SKM-1 (cell line): ENCODE measurements at regions not wholly inside any gene's neighbourhood (a gene's known extent, or its start where the extent isn't known, plus 50 kb on each side); places are given as distances from the start of the nearest gene placed in this dataset.
"Not testable (repeated sequence)": the region's sequence is repeated elsewhere in the genome, so short reads cannot be mapped to it uniquely, and the experiment has no call there.

Experiments
- DNase-seq: peaks from one replicate; lab custom pipeline; 2025; ENCODE audit not compliant: unreplicated experiment; lab: John Stamatoyannopoulos, UW

DNA sequence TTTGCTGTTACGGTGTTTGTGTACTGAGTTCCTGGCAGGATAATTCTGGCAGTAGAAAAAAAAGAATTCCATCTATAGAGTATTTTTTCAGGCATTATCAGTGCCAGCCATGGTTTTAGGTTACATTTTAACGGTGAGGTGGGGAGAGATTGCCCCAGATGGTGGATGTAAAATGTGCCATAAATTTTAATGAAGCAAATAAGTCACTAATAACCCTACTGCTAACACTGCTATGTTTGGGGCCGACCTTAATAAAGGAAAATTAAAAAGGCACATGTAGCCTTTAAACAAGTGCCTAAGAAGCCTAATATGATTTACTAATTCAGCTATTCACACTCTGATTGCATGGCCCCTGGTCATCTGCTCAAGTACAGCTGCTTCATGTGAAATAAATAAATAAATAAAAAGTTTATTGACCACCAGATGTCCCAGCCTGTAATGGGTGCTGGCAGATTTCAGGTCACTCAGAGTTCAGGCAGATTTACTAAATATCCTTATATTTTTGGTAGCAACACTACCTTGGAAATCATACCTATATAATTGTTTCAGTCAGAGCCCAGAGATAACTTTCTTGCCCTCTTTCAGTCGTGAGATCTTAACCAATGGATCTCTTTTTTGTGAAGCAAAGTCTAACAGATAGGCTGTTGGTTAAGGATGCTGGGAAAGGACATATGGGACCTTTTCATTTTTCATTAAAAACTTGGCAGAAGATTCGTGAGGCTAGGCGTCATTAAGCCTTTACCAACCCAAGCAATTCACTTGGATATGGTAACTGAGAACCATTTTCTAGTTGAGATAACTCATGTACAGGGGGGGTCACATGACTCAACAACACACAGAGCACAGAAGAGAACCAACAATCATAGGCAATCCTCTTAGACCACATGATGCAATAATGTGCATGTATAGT, 495.0 kb upstream of the NRSN1 start:
- no peak for DNase-seq

DNA sequence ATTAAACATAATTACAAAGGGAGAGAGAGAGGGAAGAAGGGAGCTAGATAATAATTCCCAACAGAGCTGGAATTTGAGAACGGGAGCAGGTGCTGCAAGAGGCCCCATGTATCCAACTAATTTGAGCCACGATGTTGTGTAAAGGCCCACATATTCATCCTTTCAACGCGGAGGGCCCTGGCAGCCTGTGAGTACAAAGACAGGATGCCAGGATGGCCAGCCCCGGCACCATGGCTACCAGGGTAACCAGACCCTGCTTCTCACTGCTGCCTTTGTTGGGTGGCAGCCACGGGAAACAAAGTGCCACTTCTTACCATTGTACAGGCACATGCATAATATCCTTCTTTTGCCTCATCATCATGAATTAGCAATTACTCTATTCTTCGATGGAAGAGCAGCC, 492.0 kb upstream of the NRSN1 start:
- DNase-seq: no peak

DNA sequence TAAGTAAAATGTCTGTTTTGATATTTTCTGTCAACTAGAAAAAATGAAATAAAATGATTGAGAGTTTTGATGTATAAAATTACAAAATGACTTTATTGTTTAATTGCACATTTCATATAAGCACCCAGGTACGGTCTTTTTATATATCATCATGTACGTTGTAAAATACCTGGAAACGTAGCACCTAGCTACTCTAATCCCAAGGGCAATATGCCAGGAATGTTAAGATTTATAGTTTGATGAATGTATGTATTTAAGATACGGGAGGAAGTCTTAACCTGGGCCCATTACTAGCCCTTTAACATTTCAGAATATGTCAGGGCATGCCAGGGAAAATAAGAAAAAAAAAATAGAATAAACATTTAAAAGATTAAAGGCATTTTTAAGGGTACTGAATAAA, 490.9 kb upstream of the NRSN1 start:
- no peak for DNase-seq

DNA sequence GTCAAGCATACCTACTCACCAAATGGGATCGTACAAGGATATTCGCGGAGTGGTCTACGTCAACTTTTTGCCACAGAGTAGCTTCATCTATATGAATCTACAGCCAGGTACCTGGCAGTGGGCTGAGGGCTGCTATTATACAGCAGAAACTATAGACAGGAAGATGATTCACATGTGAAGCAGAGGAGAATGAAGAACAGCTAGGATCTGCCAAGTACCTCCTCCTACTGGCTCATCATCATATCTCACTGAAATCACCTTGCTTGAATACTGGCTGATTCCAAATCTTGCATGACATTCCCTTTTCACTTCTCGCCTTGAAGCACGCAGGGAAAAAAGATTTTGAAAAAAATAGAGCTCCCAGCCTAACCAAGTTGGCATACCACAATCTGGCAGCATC, 488.7 kb upstream of the NRSN1 start:
- no peak for DNase-seq

DNA sequence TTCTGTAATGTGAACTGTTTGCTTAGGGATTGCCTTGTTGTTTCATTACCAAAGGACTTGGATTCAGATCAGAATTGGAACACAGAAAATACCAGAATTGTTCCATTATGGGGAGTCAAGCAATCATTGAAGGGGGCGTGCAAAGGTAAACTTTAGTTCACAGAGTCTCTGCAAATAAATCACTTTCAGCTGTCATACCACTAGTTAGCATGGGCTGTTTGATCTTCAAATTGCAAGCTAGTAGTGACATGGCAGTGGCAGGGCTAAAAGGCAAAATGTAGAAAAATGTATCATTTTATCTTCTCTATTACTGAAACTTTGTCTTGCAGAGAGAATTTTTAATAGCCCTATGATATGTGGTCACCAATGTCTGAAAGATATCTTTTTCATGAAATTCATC, 483.2 kb upstream of the NRSN1 start:
- DNase-seq: no peak

DNA sequence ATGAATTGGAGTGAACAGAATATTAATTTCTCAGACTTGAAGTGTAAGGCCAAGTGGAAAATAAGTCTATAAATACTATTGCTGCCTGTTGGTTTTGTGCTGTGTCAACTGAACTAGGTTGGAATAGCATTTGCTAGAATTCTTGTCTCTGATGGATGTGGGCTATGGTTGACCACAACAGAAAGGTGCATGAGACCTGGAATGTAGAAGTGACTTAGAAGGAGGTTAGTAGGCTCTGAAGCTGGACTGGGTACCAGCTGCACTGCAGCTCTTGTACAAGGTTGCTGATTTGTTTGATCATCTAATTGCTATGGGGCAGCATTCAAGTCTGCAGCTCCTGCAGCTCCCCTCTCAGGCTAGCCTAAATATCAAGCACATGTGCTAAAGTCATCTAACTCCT, 479.0 kb upstream of the NRSN1 start:
- no peak for DNase-seq

DNA sequence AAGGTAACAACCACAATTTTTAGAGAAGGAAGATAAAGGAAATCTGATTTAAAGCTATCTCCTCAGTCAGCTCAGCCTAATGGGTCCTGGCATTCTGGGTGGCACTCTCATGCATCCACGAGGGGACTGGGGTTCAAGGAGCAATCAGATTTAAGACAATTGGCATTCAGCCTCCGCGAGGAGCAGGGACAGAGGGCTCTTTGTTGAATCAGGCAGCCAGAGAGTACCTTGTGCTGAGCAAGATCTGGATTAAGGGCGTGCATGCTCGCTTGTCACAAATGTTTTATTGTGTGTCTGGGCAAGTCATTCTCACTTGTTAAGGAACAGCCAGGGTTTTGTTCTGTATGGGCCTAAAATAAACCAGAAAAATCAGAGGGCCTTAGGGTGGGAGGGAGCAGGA, 475.3 kb upstream of the NRSN1 start:
- DNase-seq: no peak

DNA sequence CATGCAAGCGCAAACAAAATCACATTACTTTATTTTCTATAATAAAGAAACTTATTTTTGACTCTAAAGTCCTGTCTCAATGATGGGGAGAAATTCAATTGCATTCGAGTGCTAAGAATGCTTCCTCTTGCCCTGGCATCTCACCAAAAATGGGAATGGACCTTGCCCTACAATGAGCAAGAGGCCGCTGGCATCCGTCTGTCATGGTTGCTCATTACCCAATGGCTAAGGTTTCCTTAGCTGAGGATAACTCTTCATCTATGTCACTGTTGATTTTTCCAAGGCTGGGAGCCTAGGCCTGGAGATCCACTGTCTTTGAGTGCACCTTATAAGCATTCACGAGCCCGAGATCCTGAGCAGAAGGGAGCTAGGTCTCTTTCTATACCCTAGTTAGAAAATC, 471.3 kb upstream of the NRSN1 start:
- DNase-seq: no peak

DNA sequence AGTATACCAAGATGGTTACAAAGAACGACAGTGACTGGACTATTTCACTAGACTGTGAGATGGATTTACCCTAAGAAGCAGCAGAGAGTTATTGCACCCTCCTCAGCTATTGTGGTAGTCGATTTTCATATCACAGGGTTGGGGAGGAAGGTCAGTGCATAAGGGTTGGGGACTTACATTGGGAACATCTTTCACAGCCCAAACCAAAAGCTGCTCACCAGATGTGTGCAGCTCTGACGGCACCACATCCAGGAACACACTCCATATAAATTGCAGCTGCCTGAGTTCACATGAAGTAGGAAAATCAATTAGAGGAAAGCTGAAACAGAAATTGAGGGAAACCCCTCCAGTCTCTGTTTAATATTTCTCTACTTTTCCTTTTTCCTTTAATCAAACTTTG, 470.5 kb upstream of the NRSN1 start:
- no peak for DNase-seq

DNA sequence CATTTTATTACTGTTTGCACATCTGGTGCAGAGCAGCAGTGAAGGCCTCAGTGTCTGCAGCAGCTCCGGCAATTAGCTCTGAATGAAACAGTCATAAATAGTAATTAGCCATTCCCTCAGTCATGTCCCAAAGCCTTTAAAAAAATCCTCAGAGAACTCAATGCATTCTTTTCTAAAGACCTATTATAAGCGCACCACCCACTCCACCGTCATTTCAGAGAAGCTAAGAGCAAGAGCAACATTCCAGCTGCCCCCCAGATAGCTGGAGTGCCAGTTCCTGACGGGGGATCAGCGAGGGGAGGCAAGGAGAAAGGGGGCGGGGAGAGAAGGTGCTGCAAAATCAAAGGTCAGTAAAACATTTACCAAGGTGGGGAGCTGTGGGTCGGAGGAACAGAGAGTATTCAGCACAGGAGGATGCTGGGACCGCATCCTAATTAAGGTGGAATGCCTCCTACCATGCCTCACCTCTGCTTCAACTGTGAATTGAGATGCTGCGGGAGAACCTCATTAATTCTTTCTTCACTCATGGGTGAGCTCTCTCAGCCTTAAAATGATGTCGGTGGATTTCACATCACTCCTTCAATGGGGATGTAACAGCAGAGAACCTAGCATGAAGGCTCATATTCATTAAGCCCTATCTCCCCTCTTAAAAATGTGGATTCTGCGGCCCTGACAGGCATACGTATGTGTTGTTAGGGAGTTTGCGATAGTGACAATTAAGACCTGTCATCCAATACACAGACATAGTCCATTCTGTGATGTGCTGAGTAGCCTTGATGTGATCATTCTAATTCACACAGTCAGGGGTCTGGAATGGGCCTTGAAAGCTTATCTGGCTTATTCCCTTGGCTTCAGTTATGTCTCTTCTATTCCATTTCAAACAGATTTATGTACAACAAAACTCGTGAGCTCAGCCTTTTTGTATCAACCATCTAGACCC, 469.5 kb upstream of the NRSN1 start:
- no peak for DNase-seq

DNA sequence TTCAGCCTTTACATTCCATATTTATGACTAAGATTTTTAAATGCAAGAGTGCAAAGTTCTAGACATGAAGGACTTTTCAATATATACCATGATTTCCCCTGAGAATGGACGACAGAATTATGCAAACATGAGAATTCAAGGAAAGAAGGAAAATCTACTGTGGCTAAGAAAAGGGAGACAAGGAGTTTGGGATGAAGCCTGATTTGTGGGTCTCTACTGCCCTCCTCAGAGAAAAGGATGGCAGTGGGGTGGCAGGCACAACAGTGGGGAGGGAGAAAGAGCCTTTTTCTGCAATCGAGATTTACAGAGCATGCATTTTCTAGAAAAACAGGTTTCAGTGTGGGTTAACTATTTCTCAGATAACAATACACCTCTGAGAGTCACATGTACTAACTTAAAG, 466.9 kb upstream of the NRSN1 start:
- DNase-seq: no peak

DNA sequence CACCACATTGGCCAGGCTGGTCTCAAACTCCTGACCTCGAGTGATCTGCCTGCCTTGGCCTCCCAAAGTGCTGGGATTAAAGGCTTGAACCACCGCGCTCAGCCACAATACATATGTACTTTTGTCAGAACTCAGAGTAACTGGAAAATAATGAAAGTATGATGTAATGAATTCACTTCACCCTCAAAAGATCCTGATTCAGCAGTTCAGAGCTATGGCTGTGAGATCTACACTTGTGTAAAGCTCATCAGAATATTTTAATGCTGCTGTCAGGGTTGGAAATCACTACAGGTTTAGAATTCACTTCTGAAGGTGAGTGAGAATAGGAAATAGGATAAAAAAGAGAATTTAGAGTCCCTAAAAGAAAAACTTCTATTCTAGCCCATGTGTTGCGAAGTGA, 464.5 kb upstream of the NRSN1 start:
- DNase-seq: no peak

DNA sequence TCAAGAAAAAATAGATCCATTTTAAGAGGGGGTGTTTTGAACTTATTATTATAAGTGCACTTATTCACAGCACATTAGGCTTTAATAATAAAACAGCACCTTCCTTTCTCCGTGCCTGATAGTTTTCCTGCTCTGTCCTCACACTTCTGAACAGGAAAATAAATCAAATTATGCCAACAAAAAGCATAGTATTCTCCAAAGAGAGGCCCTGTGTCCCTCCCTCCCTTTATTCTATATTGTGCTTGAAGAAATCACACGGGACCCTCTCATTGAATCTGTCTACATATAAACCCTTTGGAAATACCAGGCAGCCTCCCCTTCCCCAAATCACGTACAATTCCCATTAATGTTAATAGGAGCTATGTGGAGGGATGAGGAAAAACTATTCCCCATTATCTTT, 462.9 kb upstream of the NRSN1 start:
- DNase-seq: no peak

DNA sequence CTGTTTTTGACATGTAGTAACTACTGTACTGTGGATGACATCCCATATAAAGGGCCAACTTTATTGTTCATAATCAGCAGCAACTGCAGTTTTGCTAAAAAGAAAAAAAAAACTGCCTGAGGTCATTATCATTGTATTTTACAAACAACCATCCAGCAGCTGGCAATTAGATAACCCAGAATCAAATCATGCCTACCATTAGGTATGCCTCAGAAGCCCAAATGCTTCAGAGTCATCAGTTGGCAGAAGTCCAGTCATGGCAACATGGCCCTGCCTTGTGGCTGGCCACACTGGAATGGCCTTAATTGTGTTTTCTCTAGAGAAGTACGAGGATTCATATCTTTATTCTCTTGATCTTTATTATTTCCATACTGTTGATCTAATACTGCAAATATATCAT, 462.4 kb upstream of the NRSN1 start:
- no peak for DNase-seq

DNA sequence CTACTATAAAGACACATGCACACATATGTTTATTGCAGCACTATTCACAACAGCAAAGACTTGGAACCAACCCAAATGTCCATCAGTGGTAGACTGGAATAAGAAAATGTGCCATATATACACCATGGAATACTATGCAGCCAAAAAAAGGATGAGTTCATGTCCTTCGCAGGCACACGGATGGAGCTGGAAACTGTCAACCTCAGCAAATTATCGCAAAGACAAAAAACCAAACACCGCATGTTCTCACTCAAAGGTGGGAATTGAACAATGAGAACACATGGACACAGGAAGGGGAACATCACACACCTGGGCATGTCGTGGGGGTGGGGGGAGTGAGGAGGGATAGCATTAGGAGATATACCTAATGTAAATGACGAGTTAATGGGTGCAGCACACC, 460.1 kb upstream of the NRSN1 start:
- DNase-seq: not testable (repeated sequence)

DNA sequence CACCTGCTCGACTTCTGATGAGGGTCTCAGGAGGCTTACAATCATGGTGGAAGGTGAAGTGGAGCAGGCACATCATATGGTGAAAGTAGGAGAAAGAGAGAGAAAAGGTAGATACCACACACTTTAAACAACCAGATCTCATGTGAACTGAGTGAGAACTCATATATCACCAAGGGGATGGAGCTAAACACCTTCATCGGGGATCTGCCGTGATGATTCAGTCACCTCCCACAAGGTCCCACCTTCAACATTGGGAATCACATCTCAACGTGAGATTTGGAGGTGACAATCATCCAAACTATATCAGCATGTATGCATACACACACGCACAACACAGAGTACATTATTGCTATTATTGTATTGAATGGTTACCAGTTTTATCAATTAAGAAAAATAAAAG, 453.3 kb upstream of the NRSN1 start:
- no peak for DNase-seq

DNA sequence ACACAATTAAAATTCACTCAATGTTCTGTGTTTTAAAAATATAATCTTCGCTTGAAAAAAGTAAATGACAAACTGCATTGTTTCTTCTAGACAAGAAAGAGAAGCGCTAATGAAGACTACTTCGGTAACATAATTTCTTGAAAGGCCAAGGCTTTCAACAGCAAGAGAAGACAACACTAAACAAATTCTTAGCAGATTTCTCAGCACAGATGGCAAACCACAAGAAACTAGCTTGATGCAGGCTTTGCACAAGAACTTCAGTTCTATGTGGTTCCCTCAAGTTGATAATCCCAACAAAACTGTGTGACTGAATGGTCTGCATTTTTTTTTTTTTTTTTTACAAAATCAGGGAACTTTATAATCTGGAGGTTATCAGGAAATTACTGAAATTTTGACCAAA, 447.4 kb upstream of the NRSN1 start:
- DNase-seq: no peak

DNA sequence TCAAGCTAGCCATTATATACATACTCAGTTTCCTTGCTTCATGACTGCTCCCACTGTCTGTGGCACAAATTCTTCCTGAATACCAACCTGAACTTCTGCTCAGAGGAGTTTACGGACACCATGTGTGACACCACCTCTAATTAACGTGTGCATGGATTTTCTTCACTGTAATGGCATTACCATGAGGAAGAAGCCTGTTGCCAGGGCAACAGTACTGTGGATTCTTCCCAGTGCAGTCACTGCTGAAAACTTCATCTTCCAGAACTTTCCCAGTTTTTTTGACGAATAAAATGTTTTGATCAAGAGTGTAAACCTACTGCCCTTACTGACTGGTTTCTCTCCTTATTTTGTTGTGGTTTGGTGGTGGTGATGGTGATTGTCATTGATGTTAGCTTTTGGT, 444.3 kb upstream of the NRSN1 start:
- no peak for DNase-seq

DNA sequence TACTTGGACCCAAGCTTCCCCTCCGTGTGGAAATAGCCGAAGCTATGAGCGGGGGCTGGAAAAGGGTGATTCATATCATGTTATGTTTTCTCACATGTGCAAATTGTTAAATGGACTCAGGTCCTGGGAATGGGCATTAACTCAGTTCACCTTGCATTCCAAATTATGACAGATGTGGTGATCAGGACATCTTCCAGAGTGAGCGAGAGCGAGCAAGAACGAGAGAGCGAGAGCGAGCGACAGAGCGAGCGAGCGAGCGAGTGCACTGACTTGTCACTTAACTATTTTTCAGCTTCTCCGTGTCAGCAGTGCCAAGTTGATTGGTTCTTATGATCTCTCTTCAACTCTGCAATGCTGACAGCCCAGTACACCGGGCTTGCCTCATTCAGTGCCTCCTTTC, 437.4 kb upstream of the NRSN1 start:
- DNase-seq: no peak

DNA sequence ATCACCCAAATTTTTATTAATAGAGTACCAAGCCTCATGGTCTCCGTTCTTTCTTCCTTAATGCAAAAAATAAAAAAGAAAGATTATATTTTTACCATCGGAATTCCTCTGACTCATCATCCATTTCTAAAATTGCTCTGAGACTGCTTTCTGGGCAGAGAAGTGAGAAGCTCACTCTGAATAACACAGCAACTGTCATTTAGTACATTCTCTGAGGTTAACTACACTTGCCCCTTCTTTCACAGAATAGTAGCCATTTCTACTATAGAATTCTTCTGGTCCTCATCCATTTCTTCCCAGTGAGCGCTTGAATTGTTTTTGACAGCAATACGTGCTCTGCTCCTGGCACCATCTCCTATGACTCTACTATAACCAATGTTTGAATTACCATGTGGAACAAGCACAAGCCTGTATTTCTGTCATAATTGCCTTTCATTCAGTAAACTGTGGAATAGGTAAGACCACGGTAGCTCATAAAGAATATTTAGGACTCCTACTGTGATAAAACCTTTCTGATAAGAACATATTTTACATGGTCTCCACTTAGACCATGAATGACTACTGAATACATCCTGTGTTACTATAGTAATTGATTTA, 435.5 kb upstream of the NRSN1 start:
- no peak for DNase-seq

DNA sequence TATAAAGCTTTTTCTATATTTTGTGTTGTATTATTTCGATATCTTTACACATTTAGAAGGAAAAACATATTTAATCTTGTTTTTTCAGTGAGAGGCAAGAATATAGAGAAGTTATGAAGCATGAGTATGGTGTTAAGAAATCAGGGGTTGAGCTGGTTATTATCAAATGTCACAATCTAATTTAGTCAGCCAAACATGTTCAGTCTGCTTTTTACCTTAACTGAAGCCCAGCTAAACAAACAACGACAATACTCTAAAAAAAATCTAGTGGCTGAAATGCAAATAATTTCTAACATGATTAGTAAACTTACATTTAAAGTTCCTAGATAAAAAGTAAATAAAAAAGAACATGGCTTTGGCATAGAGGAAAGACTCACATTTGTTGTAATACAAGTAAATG, 433.8 kb upstream of the NRSN1 start:
- DNase-seq: no peak

DNA sequence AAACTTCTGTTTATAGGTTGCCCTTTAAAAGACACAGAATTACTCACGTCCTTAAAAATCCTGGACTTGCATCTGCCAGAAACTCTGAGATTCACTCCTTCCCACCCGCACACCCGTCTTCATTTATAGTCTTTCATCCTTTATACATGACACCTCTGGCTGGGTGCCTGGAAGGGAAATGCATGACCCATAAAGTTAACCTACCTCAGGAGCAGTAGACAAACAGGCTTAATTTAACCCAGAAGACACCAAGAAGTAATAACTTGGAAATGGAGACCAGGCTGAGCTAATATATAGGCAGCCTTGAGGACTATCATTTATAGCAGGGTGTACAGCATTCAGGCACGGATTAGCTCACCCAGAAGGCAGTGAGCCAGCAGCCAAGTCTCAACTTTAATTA, 429.0 kb upstream of the NRSN1 start:
- DNase-seq: no peak
